GM12873 (cell line): ENCODE measurements at regions not wholly inside any gene's neighbourhood (a gene's known extent, or its start where the extent isn't known, plus 50 kb on each side); places are given as distances from the start of the nearest gene placed in this dataset.

Experiments
- CTCF ChIP-seq: IDR thresholded peaks from 2 replicates; pipeline ENCODE4 v1.5.1; 2012; ENCODE audit warnings: low read depth, mild to moderate bottlenecking, moderate library complexity, low read length, control low read depth; ENCODE audit not compliant: insufficient read depth; ENCODE audit errors: missing control alignments

- TF ChIP-seq CTCF = no peak
Measured at GRCh38 chr22:48842583-48842945, 985.1 kb downstream of the BRD1 start.

GRCh38 chr22:48841881-48842582, 985.6 kb downstream of the BRD1 start:
- TF ChIP-seq CTCF = no peak

GRCh38 chr22:48840112-48840949, 987.3 kb downstream of the BRD1 start:
- TF ChIP-seq CTCF = no peak

- no peak for TF ChIP-seq CTCF
Measured at GRCh38 chr22:48838846-48839730, 988.6 kb downstream of the BRD1 start.

- no peak for TF ChIP-seq CTCF
Measured at GRCh38 chr22:48838376-48838775, 989.3 kb downstream of the BRD1 start.

GRCh38 chr22:48837341-48837935, 990.2 kb downstream of the BRD1 start:
- no peak for TF ChIP-seq CTCF
